GM12892 (cell line): ENCODE measurements at regions not wholly inside any gene's neighbourhood (a gene's known extent, or its start where the extent isn't known, plus 50 kb on each side); places are given as distances from the start of the nearest gene placed in this dataset.

Source experiments
- POLR2A ChIP-seq: IDR thresholded peaks from 2 replicates; pipeline ENCODE4 v1.6.1; 2011; ENCODE audit warnings: low read depth, low read length, control low read depth
- TAF1 ChIP-seq: IDR thresholded peaks from 2 replicates; pipeline ENCODE4 v1.6.1; 2011; ENCODE audit warnings: low read depth, mild to moderate bottlenecking, control low read depth, low read length, borderline replicate concordance

- TF ChIP-seq POLR2A (no peak), TAF1 (no peak)
Measured at GRCh38 chr4:158966091-158966490, 136.8 kb upstream of the RAPGEF2 start.
